ENCODE measurements at regions not wholly inside any gene's neighbourhood (a gene's known extent, or its start where the extent isn't known, plus 50 kb on each side); places are given as distances from the start of the nearest gene placed in this dataset.

- H3K27me3 ChIP-seq (ENCODE audit: control insufficient read depth, insufficient read depth, low read length), result no peaks in the 10 kb centered on the region
- no TSS peak for BruUV-seq (replicated peaks)
- no peaks in the 10 kb centered on the region for H3K36me3 ChIP-seq (ENCODE audit: control insufficient read depth, insufficient read depth, low read length)
- no peak for DNase-seq (ENCODE audit: low read depth, low spot score)
- ChIA-PET CTCF (interaction anchor here (0.7 kb wide), 1 partner anchor 432 kb away, joined by 5 read pairs; no protein-coding TSS in a partner anchor), POLR2A (no interaction called here)
- no peaks in the 10 kb centered on the region for H3K9me3 ChIP-seq (ENCODE audit: control insufficient read depth, insufficient read depth, low read depth, low read length)
- TF ChIP-seq CTCF (IDR thresholded peaks at IDR 0.05) (no peak), SIN3A (IDR thresholded peaks at IDR 0.05; ENCODE audit: borderline replicate concordance, insufficient read depth, low read depth, low read length) (no peak)
- no peak overlapping the region for H3K27ac ChIP-seq (ENCODE audit: low read length)
- intact Hi-C loops (cut with micrococcal nuclease; ENCODE audit: unreplicated experiment) (no loop called here), in situ Hi-C loops (cut with HindIII; ENCODE audit: low pct_unique_long_range_greater_than_20kb, low sequenced_read_pairs) (no loop called here)
- no peaks in the 10 kb centered on the region for H3K4me1 ChIP-seq (ENCODE audit: control insufficient read depth, insufficient read depth, low read length)
- ATAC-seq, result no peak
- no peak overlapping the region for H3K4me3 ChIP-seq (ENCODE audit: low read depth in 2 of 2, low read length in 2 of 2)
Measured at GRCh38 chr2:182619276-182619675, 96.8 kb upstream of the DNAJC10 start.

GRCh38 chr2:182621191-182621590, 94.9 kb upstream of the DNAJC10 start:
- Histone ChIP-seq H3K9me3 (ENCODE audit: control insufficient read depth, insufficient read depth, low read depth, low read length) (no peaks in the 10 kb centered on the region), H3K27ac (ENCODE audit: low read length) (no peak overlapping the region), H3K36me3 (ENCODE audit: control insufficient read depth, insufficient read depth, low read length) (no peaks in the 10 kb centered on the region), H3K4me3 (ENCODE audit: low read depth in 2 of 2, low read length in 2 of 2) (no peak overlapping the region), H3K27me3 (ENCODE audit: control insufficient read depth, insufficient read depth, low read length) (no peaks in the 10 kb centered on the region), H3K4me1 (ENCODE audit: control insufficient read depth, insufficient read depth, low read length) (no peaks in the 10 kb centered on the region)
- ChIA-PET CTCF (no interaction called here), POLR2A (no interaction called here)
- TF ChIP-seq SIN3A (IDR thresholded peaks at IDR 0.05; ENCODE audit: borderline replicate concordance, insufficient read depth, low read depth, low read length) (no peak), REST (IDR thresholded peaks at IDR 0.05; ENCODE audit: insufficient read depth in 1 of 2, low read depth in 2 of 2, low read length in 1 of 2) (no peak), POLR2AphosphoS5 (IDR thresholded peaks at IDR 0.05; ENCODE audit: low read depth, low read length) (no peak), TCF7L2 (IDR thresholded peaks at IDR 0.05; ENCODE audit: low read depth, low read length) (no peak), CTCF (IDR thresholded peaks at IDR 0.05) (no peak)
- BruUV-seq (replicated peaks), result no TSS peak
- ATAC-seq (no peak), DNase-seq (ENCODE audit: low read depth, low spot score) (no peak)
- in situ Hi-C loops (cut with HindIII; ENCODE audit: low pct_unique_long_range_greater_than_20kb, low sequenced_read_pairs), result no loop called here
- intact Hi-C loops (cut with micrococcal nuclease; ENCODE audit: unreplicated experiment), result no loop called here

GRCh38 chr2:182621810-182622209, 94.2 kb upstream of the DNAJC10 start:
- no peaks in the 10 kb centered on the region for H3K9me3 ChIP-seq (ENCODE audit: control insufficient read depth, insufficient read depth, low read depth, low read length)
- no TSS peak for BruUV-seq (replicated peaks)
- no peak for DNase-seq (ENCODE audit: low read depth, low spot score)
- no peak for TF ChIP-seq CTCF (IDR thresholded peaks at IDR 0.05)
- no peaks in the 10 kb centered on the region for H3K27me3 ChIP-seq (ENCODE audit: control insufficient read depth, insufficient read depth, low read length)
- H3K4me3 ChIP-seq (ENCODE audit: low read depth in 2 of 2, low read length in 2 of 2), result no peak overlapping the region
- no peak overlapping the region for H3K27ac ChIP-seq (ENCODE audit: low read length)
- in situ Hi-C loops (cut with HindIII; ENCODE audit: low pct_unique_long_range_greater_than_20kb, low sequenced_read_pairs), result no loop called here
- H3K4me1 ChIP-seq (ENCODE audit: control insufficient read depth, insufficient read depth, low read length), result no peaks in the 10 kb centered on the region
- POLR2A ChIA-PET, result no interaction called here
- intact Hi-C loops (cut with micrococcal nuclease; ENCODE audit: unreplicated experiment), result no loop called here
- ATAC-seq, result no peak
- no peaks in the 10 kb centered on the region for H3K36me3 ChIP-seq (ENCODE audit: control insufficient read depth, insufficient read depth, low read length)
- CTCF ChIA-PET, result no interaction called here

Data from Panc1 (cell line).